ENCODE measurements at regions not wholly inside any gene's neighbourhood (a gene's known extent, or its start where the extent isn't known, plus 50 kb on each side); places are given as distances from the start of the nearest gene placed in this dataset.
"Not testable (repeated sequence)": the region's sequence is repeated elsewhere in the genome, so short reads cannot be mapped to it uniquely, and the experiment has no call there.

- H3K4me3 ChIP-seq (ENCODE audit: low read depth, low read length): no peak overlapping the region
Measured at GRCh38 chr5:167378894-167379723, 912.3 kb upstream of the WWC1 start.

GRCh38 chr5:167381457-167381856 is 910.0 kb upstream of the WWC1 start:
- no peak for TF ChIP-seq CTCF (IDR thresholded peaks at IDR 0.05; ENCODE audit: borderline replicate concordance, insufficient read depth, low read depth, low read length)
- H3K4me3 ChIP-seq (ENCODE audit: low read depth, low read length): no peak overlapping the region

More at GRCh38 chr5:167378894-167379723, 912.3 kb upstream of the WWC1 start:
- no peak for TF ChIP-seq CTCF (IDR thresholded peaks at IDR 0.05; ENCODE audit: borderline replicate concordance, insufficient read depth, low read depth, low read length)

GRCh38 chr5:167389537-167389936 is 901.9 kb upstream of the WWC1 start:
- H3K4me3 ChIP-seq (ENCODE audit: low read depth, low read length): no peak overlapping the region
- no peak for TF ChIP-seq CTCF (IDR thresholded peaks at IDR 0.05; ENCODE audit: borderline replicate concordance, insufficient read depth, low read depth, low read length)

GRCh38 chr5:167391286-167391685 is 900.2 kb upstream of the WWC1 start:
- H3K4me3 ChIP-seq (ENCODE audit: low read depth, low read length): not testable (repeated sequence)

- H3K4me3 ChIP-seq (ENCODE audit: low read depth, low read length): no peak overlapping the region
Measured at GRCh38 chr5:167392240-167392639, 899.2 kb upstream of the WWC1 start.

GRCh38 chr5:167393358-167393757 is 898.1 kb upstream of the WWC1 start:
- TF ChIP-seq CTCF (IDR thresholded peaks at IDR 0.05; ENCODE audit: borderline replicate concordance, insufficient read depth, low read depth, low read length): no peak
- no peak overlapping the region for H3K4me3 ChIP-seq (ENCODE audit: low read depth, low read length)

More at GRCh38 chr5:167392240-167392639, 899.2 kb upstream of the WWC1 start:
- no peak for TF ChIP-seq CTCF (IDR thresholded peaks at IDR 0.05; ENCODE audit: borderline replicate concordance, insufficient read depth, low read depth, low read length)

GRCh38 chr5:167402671-167403070 is 888.8 kb upstream of the WWC1 start:
- no peak overlapping the region for H3K4me3 ChIP-seq (ENCODE audit: low read depth, low read length)
- no peak for TF ChIP-seq CTCF (IDR thresholded peaks at IDR 0.05; ENCODE audit: borderline replicate concordance, insufficient read depth, low read depth, low read length)

Measured in GM12875 (cell line).